Epithelial cell of esophagus (primary cell): ENCODE measurements at regions not wholly inside any gene's neighbourhood (a gene's known extent, or its start where the extent isn't known, plus 50 kb on each side); places are given as distances from the start of the nearest gene placed in this dataset.

Source experiments
- DNase-seq: peaks from one replicate; pipeline ENCODE4 v3.0.0; 2010; ENCODE audit warnings: low read depth
- H3K4me3 ChIP-seq: 2 replicates; pipeline ENCODE4 v1.5.1; 2011; ENCODE audit warnings: mild to moderate bottlenecking, low read length, control low read depth
- TF ChIP-seq, protein P1 (sequence below): IDR thresholded peaks from 2 replicates; pipeline ENCODE4 v1.5.1; 2011; ENCODE audit warnings: low read depth, mild to moderate bottlenecking, low read length, control low read depth, inconsistent platforms; ENCODE audit not compliant: insufficient read depth; ENCODE audit errors: missing control alignments

- TF ChIP-seq, protein P1, sequence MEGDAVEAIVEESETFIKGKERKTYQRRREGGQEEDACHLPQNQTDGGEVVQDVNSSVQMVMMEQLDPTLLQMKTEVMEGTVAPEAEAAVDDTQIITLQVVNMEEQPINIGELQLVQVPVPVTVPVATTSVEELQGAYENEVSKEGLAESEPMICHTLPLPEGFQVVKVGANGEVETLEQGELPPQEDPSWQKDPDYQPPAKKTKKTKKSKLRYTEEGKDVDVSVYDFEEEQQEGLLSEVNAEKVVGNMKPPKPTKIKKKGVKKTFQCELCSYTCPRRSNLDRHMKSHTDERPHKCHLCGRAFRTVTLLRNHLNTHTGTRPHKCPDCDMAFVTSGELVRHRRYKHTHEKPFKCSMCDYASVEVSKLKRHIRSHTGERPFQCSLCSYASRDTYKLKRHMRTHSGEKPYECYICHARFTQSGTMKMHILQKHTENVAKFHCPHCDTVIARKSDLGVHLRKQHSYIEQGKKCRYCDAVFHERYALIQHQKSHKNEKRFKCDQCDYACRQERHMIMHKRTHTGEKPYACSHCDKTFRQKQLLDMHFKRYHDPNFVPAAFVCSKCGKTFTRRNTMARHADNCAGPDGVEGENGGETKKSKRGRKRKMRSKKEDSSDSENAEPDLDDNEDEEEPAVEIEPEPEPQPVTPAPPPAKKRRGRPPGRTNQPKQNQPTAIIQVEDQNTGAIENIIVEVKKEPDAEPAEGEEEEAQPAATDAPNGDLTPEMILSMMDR: no peak
- no peak overlapping the region for H3K4me3 ChIP-seq
- no peak for DNase-seq
Measured at GRCh38 chr14:39617537-39617936, 185.3 kb upstream of the FBXO33 start.

DNA sequence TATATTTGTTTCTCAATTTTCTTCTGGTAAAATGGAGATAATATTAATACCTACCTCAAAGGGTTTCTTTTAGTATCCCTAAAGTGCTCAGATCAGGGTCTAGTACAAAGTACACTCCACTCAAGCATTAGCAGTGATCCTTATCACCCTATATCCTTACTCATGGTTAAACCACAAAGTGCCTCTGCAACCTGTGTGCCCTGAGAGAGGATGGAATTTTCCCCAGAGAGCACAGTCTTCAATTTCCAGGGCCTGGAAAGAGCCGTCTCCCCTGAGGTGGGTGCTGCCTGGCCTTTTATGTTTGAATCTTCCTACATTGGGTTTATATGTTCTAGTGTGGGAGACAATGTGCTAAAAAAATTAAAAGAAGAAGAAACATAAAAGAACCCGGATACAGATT, 183.1 kb upstream of the FBXO33 start:
- TF ChIP-seq, protein P1: no peak
- DNase-seq: no peak
- no peak overlapping the region for H3K4me3 ChIP-seq

- H3K4me3 ChIP-seq: no peak overlapping the region
- TF ChIP-seq, protein P1: no peak
- no peak for DNase-seq
Measured at GRCh38 chr14:39614297-39614923, 182.2 kb upstream of the FBXO33 start.

DNA sequence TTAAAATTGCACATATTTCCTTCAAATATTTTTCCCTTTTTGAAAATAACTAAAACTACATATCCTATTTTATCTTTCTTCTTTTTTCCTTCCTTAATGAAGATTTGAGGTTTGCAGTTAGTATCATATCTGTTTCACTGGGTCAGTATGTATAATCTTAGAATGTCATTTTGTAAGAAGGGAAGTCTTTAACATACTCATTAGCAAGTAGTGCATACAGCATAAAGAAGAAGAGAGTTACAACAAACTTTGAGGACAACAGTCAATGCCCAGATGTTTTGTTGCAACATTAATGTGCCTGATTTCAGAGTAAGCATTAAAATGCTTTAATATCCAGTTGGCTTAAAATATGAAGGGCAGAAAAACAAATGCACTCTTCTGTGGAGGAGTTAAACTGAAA, 176.9 kb upstream of the FBXO33 start:
- TF ChIP-seq, protein P1: no peak
- no peak overlapping the region for H3K4me3 ChIP-seq
- DNase-seq: no peak

- DNase-seq: no peak
- TF ChIP-seq, protein P1: no peak
Measured at GRCh38 chr14:39607978-39608377, 175.7 kb upstream of the FBXO33 start.

GRCh38 chr14:39603942-39604341, 171.7 kb upstream of the FBXO33 start:
- no peak overlapping the region for H3K4me3 ChIP-seq
- TF ChIP-seq, protein P1: no peak
- DNase-seq: no peak

More at GRCh38 chr14:39607978-39608377, 175.7 kb upstream of the FBXO33 start:
- H3K4me3 ChIP-seq: no peak overlapping the region

DNA sequence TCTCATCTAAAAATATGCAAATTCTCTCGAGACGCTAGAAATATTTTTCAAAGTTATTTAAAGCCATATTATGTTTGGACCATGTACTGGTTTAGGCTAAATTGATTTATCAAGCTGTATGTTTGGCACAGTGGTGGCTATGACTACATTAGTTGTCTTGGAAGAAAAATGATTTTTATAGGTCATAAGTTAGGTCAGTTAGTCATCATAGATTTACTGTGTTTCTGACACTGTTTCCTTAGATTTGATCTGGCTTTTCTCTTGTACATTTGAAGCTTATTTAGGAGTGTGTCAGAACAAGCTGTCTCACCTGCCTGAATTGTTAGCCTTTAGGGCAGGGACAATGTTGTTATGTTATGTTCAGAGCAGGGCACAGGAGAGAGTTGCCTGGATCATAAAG, 161.1 kb upstream of the FBXO33 start:
- TF ChIP-seq, protein P1: no peak
- H3K4me3 ChIP-seq: no peak overlapping the region
- DNase-seq: no peak
